Stomach (tissue), 8 donors: ENCODE measurements at regions not wholly inside any gene's neighbourhood (a gene's known extent, or its start where the extent isn't known, plus 50 kb on each side); places are given as distances from the start of the nearest gene placed in this dataset.

Source experiments
- DNase-seq, 2 donors: peaks; one replicate each; pipeline versions ENCODE4 v3.0.0 to v3.0.0-alpha.2; 2013 to 2019
- H3K27ac ChIP-seq, 5 donors: fragments of 200-600 bp in 4 of 5; sonication (generic) in 4 of 5; one replicate each; pipeline ENCODE4 v1.5.1; 2013 to 2019; ENCODE audit warnings: mild to moderate bottlenecking in 1 of 5, moderate library complexity in 1 of 5
- H3K27me3 ChIP-seq, 3 donors: fragments of 200-600 bp; sonication (generic); one replicate each; pipeline ENCODE4 v1.5.1; 2017 to 2019; ENCODE audit warnings: mixed run types in 1 of 3
- H3K36me3 ChIP-seq, 4 donors: fragments of 200-600 bp; sonication (generic); 1 replicate in 3 of 4; 2 replicates in 1 of 4; pipeline ENCODE4 v1.5.1; 2016 to 2019
- H3K4me1 ChIP-seq, 4 donors: fragments of 200-600 bp; sonication (generic); one replicate each; pipeline ENCODE4 v1.5.1; 2016 to 2019
- H3K4me3 ChIP-seq, 4 donors: fragments of 200-600 bp; sonication (generic) in 3 of 4; one replicate each; pipeline ENCODE4 v1.5.1; 2016 to 2019; ENCODE audit warnings: mild to moderate bottlenecking in 1 of 4
- H3K9me3 ChIP-seq, 4 donors: fragments of 200-600 bp; sonication (generic); one replicate each; pipeline ENCODE4 v1.5.1; 2016 to 2019
- EP300 ChIP-seq: sonication (generic); formaldehyde crosslinking; IDR thresholded peaks from one replicate; pipeline ENCODE4 v1.6.1; 2017; ENCODE audit warnings: antibody characterized with exemption
- POLR2A ChIP-seq, 4 donors: fragments of 450-650 bp; IDR thresholded peaks; one replicate each; pipeline ENCODE4 v1.6.1; 2016; ENCODE audit warnings: antibody characterized with exemption in 4 of 4, control low read depth in 2 of 4, mild to moderate bottlenecking in 1 of 4, moderate library complexity in 1 of 4
- POLR2AphosphoS5 ChIP-seq, 3 donors: sonication (generic); formaldehyde crosslinking; IDR thresholded peaks; one replicate each; pipeline ENCODE4 v1.6.1; 2016; ENCODE audit warnings: antibody characterized with exemption in 3 of 3
- whole genome bisulfite sequencing, 5 donors: extraction: QIAGEN DNeasy Blood & Tissue Kit in 3 of 5; methylation state at CpG; one replicate each; pipeline versions ENCODE4 v1.1.5 to v1.1.7; 2013 to 2018; 5-methylcytosine and 5-hydroxymethylcytosine counted together
- intact Hi-C: fragments of 100-400 bp; cut with DNase I; formaldehyde crosslinking; loops from one replicate; pipeline ENCODE4 v1.15.1; 2023; ENCODE audit warnings: low total_unique reads
- TF ChIP-seq, protein P1 (sequence below), 7 experiments: fragments of 450-650 bp in 4 of 7; fragments of 200-600 bp in 3 of 7; sonication (generic) in 3 of 7; IDR thresholded peaks; one replicate each; pipeline ENCODE4 v1.5.1; 2016 to 2019; ENCODE audit warnings: antibody characterized with exemption in 7 of 7, control low read depth in 2 of 7, mild to moderate bottlenecking in 1 of 7
- donor health status: healthy with polysubstance abuse.
- donor health status: Bipolar disorder and iron deficiency.
- donor health status: healthy.

DNA sequence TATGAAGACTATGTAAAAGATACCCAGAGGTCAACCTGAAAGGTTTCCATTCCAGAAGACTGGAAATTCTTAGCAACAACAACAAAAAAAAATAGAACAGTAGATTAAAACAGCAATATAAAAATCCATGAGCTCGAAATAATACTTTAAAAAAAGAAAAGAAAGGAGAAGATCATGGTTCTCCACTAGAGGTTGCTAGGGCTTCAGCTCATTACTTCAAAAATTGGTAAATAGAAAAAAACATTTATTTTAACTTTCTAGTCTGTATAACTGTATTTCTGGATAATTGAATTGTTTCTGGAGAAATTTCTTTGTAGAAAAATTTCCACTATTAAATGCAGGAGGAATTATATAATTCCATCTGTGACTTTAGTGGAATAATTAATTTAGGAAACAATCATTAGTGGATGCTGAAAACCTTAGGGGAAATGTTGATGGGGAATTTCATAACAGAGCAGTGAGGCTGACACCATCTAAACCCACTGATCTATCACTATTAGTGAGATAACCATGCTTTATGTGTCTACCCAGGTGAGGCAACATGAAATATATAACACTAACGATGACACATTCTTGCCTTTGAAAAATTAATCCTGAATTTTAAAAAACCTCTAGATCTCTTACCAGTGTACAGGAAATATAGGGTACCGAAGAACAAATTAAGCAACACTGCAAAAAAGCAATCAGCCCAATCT is 62.5 kb upstream of the SNRK start:
- H3K36me3 ChIP-seq = no peaks in the 10 kb centered on the region
- H3K27me3 ChIP-seq = no peaks in the 10 kb centered on the region
- no peak overlapping the region for H3K27ac ChIP-seq
- TF ChIP-seq, protein P1, sequence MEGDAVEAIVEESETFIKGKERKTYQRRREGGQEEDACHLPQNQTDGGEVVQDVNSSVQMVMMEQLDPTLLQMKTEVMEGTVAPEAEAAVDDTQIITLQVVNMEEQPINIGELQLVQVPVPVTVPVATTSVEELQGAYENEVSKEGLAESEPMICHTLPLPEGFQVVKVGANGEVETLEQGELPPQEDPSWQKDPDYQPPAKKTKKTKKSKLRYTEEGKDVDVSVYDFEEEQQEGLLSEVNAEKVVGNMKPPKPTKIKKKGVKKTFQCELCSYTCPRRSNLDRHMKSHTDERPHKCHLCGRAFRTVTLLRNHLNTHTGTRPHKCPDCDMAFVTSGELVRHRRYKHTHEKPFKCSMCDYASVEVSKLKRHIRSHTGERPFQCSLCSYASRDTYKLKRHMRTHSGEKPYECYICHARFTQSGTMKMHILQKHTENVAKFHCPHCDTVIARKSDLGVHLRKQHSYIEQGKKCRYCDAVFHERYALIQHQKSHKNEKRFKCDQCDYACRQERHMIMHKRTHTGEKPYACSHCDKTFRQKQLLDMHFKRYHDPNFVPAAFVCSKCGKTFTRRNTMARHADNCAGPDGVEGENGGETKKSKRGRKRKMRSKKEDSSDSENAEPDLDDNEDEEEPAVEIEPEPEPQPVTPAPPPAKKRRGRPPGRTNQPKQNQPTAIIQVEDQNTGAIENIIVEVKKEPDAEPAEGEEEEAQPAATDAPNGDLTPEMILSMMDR (IDR thresholded peaks at IDR 0.05) = peak in 2 of 7 experiments; percentile 24 to 52
- TF ChIP-seq POLR2AphosphoS5 (IDR thresholded peaks at IDR 0.05) = no peak
- intact Hi-C loops = no loop called here
- H3K4me3 ChIP-seq = no peak overlapping the region
- no peaks in the 10 kb centered on the region for H3K4me1 ChIP-seq
- 65 to 79% (median 71%) methylated on average over 3 of the region's 3 CpGs for WGBS, 5 donors
- no peak for DNase-seq
- peaks cover 0 to 14% (median 12%) of the 10 kb centered on the region in 4 donors for H3K9me3 ChIP-seq

DNA sequence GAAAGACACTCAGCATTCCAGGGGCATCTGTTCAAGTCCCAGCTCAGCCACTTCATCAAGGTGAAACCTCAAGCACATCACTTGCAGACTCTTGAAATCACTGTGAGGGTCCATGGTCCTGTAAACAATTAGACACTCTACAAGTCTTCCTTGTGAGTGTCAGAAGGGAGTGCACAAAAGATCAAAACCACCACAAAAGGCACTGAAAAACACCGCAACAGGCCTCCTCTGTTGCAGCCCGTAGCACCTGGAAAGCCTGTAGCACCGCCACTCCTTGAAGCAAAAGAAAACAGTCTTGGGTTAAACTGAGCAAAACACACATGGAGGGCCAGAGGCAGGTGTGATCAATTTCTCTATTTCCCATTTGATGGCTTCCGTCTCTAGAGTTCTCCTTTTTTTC is 63.8 kb upstream of the SNRK start:
- Histone ChIP-seq H3K36me3 (no peaks in the 10 kb centered on the region), H3K9me3 (peaks cover 0 to 4% (median 1%) of the 10 kb centered on the region in 4 donors), H3K4me3 (no peak overlapping the region), H3K4me1 (no peaks in the 10 kb centered on the region), H3K27me3 (no peaks in the 10 kb centered on the region), H3K27ac (no peak overlapping the region)
- peak in 1 of 2 donors; percentile 26 for DNase-seq
- TF ChIP-seq EP300 = no peak
- TF ChIP-seq, protein P1 (IDR thresholded peaks at IDR 0.05) = no peak
- TF ChIP-seq POLR2A (IDR thresholded peaks at IDR 0.05) = no peak
- WGBS, 5 donors = 88 to 93% (median 92%) methylated on average over 4 of the region's 4 CpGs
- intact Hi-C loops = no loop called here

DNA sequence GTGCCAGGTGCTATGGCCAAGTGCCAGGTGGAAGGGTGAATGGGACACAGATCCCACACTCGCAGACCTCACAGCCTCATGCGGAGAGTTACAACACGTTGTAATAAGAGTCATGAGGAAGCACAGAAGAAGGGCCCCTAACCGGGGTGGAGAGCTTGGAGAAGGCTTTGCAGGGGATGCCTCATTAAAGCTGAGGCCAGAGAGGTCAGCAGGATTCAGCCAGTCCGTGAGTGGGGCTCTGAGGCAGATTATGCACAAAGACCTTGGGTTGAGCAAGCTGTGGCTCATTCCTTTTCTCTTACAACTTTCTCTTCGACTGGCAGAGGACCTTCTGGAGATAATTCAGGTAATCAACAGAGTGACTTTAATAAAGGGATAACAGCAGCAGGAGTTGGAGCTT is 65.3 kb upstream of the SNRK start:
- no peak for DNase-seq
- Histone ChIP-seq H3K27me3 (no peaks in the 10 kb centered on the region), H3K27ac (no peak overlapping the region), H3K4me1 (no peaks in the 10 kb centered on the region), H3K9me3 (no peaks in the 10 kb centered on the region), H3K4me3 (no peak overlapping the region), H3K36me3 (no peaks in the 10 kb centered on the region)
- intact Hi-C loops = no loop called here
- no peak for TF ChIP-seq POLR2AphosphoS5 (IDR thresholded peaks at IDR 0.05)
- TF ChIP-seq, protein P1 (IDR thresholded peaks at IDR 0.05) = no peak
- no peak for TF ChIP-seq EP300
- no peak for TF ChIP-seq POLR2A (IDR thresholded peaks at IDR 0.05)
- 63 to 68% (median 64%) methylated on average over 5 to 6 of the region's 6 CpGs for WGBS, 5 donors

DNA sequence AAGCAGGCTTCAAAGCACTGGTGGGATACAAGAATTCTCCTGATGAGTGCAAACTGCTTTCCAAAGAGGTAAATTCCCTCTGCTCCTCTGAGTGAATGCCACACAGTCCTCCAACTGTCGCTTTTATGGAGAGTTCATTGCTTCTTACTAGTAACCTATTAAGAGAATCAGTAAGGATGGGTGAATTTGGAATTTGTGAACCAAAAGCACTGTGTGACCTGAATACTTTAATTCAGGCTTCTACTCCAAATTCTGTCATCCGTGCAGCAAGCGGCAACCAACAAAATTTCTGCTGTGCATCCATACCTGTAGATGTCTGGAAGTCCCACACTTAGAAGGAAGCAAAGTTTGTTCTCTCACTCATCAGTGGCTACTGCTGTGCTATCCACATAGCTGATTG is 66.7 kb upstream of the SNRK start:
- intact Hi-C loops = no loop called here
- H3K27me3 ChIP-seq = no peaks in the 10 kb centered on the region
- no peak overlapping the region for H3K4me3 ChIP-seq
- H3K36me3 ChIP-seq = no peaks in the 10 kb centered on the region
- no peaks in the 10 kb centered on the region for H3K4me1 ChIP-seq
- DNase-seq = no peak
- H3K9me3 ChIP-seq = no peaks in the 10 kb centered on the region
- H3K27ac ChIP-seq = no peak overlapping the region
- 93 to 98% (median 96%) methylated on average over 3 of the region's 3 CpGs for WGBS, 5 donors
- TF ChIP-seq, protein P1 (IDR thresholded peaks at IDR 0.05) = no peak
- TF ChIP-seq EP300 (no peak), POLR2AphosphoS5 (IDR thresholded peaks at IDR 0.05) (no peak), POLR2A (IDR thresholded peaks at IDR 0.05) (no peak)
